Heart right ventricle (tissue), 16 donors: ENCODE measurements at regions not wholly inside any gene's neighbourhood (a gene's known extent, or its start where the extent isn't known, plus 50 kb on each side); places are given as distances from the start of the nearest gene placed in this dataset.

Experiments used
- ATAC-seq, 8 donors: fragments of 200-7000 bp; cut with Tn5 transposase; one replicate each; pipeline ENCODE4 v1.9.1; 2020; ENCODE audit warnings: mild to moderate bottlenecking in 8 of 8, moderate library complexity in 8 of 8, moderate number of reproducible peaks in 1 of 8
- DNase-seq, 2 donors: peaks; one replicate each; pipeline ENCODE4 v3.0.0-alpha.2; 2020
- H3K27ac ChIP-seq, 10 donors: fragments of 200-600 bp; sonication (generic) in 2 of 10; one replicate each; pipeline versions ENCODE4 v1.5.0 to v1.8.0; 2020 to 2022; ENCODE audit warnings: mild to moderate bottlenecking in 3 of 10
- H3K27me3 ChIP-seq, 7 donors: fragments of 200-600 bp; one replicate each; pipeline ENCODE4 v1.8.0; 2021 to 2022; ENCODE audit warnings: mild to moderate bottlenecking in 2 of 7
- H3K36me3 ChIP-seq, 9 donors: fragments of 200-600 bp; sonication (generic) in 1 of 9; one replicate each; pipeline versions ENCODE4 v1.5.0 to v1.8.0; 2020 to 2022; ENCODE audit warnings: mild to moderate bottlenecking in 2 of 9
- H3K4me1 ChIP-seq, 9 donors: fragments of 200-600 bp; sonication (generic) in 1 of 9; one replicate each; pipeline versions ENCODE4 v1.5.0 to v1.8.0; 2020 to 2022; ENCODE audit warnings: mild to moderate bottlenecking in 4 of 9
- H3K4me3 ChIP-seq, 10 donors: fragments of 200-600 bp; sonication (generic) in 2 of 10; one replicate each; pipeline versions ENCODE4 v1.5.0 to v1.8.0; 2020 to 2022; ENCODE audit warnings: mild to moderate bottlenecking in 7 of 10, moderate library complexity in 2 of 10
- H3K9me3 ChIP-seq, 11 donors: fragments of 200-600 bp in 10 of 11; sonication (generic) in 2 of 11; one replicate each; pipeline versions ENCODE4 v1.5.0 to v1.8.0; 2013 to 2022; ENCODE audit warnings: mild to moderate bottlenecking in 2 of 11, control low read depth in 1 of 11, moderate library complexity in 1 of 11
- WGBS, 2 donors: extraction: QIAGEN DNeasy Blood & Tissue Kit; methylation state at CpG; one replicate each; pipeline ENCODE4 v1.1.7; 2013; ENCODE audit warnings: inconsistent platforms in 1 of 2; 5-methylcytosine and 5-hydroxymethylcytosine counted together
- intact Hi-C, 10 donors: fragments of 100-400 bp; cut with DNase I; formaldehyde crosslinking; loops; one replicate each; pipeline versions ENCODE4 v1.11.1 to v1.14.2; 2022
- TF ChIP-seq, protein P1 (sequence below), 9 donors: fragments of 200-600 bp; sonication (generic) in 2 of 9; IDR thresholded peaks; one replicate each; pipeline versions ENCODE4 v1.5.0 to v1.8.0; 2021 to 2022; ENCODE audit warnings: antibody characterized with exemption in 9 of 9, mild to moderate bottlenecking in 5 of 9, moderate library complexity in 1 of 9
- donor health status: Arrhythmogenic right ventricular cardiomyopathy.
- donor health status: ischemic (EF 13 %, LVEDD 7.1; RV severe dilation, severe dysfunction).
- donor health status: healthy with polysubstance abuse.
- donor health status: DM: no; HTN: yes; CAD: no.
- donor health status: DM: no; HTN: no; CAD: no.
- donor health status: ischemic (EF 25% LVEDD 6.9; RV normal size, moderate dysfunction).
- donor health status: ischemic (EF 25% LVEDD 5.7; RV mildly dilated, moderate dysfunction).
- donor health status: healthy.
- donor health status: DM: yes; HTN: yes; CAD: no.
- donor health status: Ischemic cardiomyopathy.
- donor health status: ischemic (EF 35%, LVEDD 5.7; RV mildly dilated, moderate dysfunction).
- donor health status: nonischemic (EF 11% LVEDD 7.7; RV severe dilation, severe dysfunction).
- donor health status: DM: yes; HTN: yes; CAD: no.
- donor health status: PGD.
- donor health status: ischemic (EF 29% LVEDD 5.4; RV normal size, mild dysfunction).
- donor health status: nonischemic (EF 23%, LVEDD 6.1; RV moderate dilation, normal function).

DNA sequence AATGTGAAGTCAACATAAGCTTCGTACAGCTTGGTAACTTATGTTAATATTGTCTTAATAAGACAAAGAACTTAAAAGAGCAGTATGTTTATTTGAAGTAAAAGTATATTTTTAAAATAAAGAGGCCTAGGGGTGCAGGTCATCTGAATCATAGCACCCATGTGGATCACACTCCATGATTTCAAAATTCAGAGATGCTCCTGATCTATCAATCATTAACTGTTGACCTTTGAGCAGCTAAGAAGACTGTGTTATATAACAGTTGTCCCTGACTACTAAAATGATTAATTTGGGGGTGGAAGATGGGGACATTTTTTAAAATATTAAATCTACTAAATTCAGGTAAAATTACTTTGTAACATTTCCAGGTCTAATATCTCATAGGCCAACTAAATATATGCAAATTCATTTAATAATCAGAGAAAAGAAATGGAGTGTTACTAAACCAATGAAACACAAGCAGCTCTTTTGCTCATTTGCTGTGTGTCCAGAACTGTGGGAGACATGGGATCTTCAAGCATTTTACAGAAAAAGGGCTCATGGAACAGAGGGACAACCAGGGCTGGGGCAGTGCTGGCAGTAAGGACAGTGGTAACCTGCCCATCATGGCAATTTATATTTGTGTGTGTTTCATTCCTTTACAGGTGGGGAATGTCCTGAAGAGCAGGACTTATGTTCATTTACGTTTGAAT, 120.7 kb upstream of the PCED1B start:
- Histone ChIP-seq H3K36me3 (no peaks in the 10 kb centered on the region), H3K4me3 (no peak overlapping the region), H3K9me3 (no peaks in the 10 kb centered on the region), H3K4me1 (peaks cover 0 to 18% (median 9%) of the 10 kb centered on the region in 9 donors), H3K27ac (no peak overlapping the region), H3K27me3 (no peaks in the 10 kb centered on the region)
- intact Hi-C loops: no loop called here
- ATAC-seq: no peak
- 67 to 76% methylated on average over 2 of the region's 2 CpGs for WGBS, 2 donors
- DNase-seq: no peak
- TF ChIP-seq, protein P1, sequence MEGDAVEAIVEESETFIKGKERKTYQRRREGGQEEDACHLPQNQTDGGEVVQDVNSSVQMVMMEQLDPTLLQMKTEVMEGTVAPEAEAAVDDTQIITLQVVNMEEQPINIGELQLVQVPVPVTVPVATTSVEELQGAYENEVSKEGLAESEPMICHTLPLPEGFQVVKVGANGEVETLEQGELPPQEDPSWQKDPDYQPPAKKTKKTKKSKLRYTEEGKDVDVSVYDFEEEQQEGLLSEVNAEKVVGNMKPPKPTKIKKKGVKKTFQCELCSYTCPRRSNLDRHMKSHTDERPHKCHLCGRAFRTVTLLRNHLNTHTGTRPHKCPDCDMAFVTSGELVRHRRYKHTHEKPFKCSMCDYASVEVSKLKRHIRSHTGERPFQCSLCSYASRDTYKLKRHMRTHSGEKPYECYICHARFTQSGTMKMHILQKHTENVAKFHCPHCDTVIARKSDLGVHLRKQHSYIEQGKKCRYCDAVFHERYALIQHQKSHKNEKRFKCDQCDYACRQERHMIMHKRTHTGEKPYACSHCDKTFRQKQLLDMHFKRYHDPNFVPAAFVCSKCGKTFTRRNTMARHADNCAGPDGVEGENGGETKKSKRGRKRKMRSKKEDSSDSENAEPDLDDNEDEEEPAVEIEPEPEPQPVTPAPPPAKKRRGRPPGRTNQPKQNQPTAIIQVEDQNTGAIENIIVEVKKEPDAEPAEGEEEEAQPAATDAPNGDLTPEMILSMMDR (IDR thresholded peaks at IDR 0.05): no peak

- Histone ChIP-seq H3K27me3 (no peaks in the 10 kb centered on the region), H3K4me1 (peaks cover 0 to 25% (median 14%) of the 10 kb centered on the region in 9 donors), H3K36me3 (no peaks in the 10 kb centered on the region), H3K9me3 (no peaks in the 10 kb centered on the region), H3K4me3 (no peak overlapping the region), H3K27ac (peak overlapping the region in 1 of 10 donors; percentile 12)
- DNase-seq (no peak), ATAC-seq (peak in 2 of 8 donors; percentile 48 to 69)
- TF ChIP-seq, protein P1 (IDR thresholded peaks at IDR 0.05): no peak
- intact Hi-C loops: no loop called here
- 0 to 7% methylated on average over 1 of the region's 1 CpG for WGBS, 2 donors
These were observed 119.9 kb upstream of the PCED1B start for GRCh38 chr12:46959502-46959901.

DNA sequence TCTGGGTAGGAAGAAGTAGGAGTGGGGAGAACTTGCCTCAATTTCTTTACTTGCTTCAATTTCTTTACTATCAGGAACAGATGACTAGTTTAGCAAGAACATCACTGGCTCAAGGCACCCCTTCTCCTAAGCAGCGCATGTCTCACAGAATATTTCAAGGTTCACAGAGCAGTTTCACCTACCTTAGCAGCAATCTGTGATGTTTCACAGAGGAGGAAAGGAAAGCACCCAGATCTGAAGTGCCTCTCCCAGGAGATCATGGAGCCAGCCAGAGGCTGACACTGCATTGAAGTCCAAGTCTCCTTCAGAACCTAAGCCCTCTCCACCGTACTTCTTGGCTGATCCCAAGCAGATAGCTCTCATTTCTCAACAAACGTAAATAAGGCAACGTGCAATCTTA, 118.7 kb upstream of the PCED1B start:
- intact Hi-C loops: loop anchor here in 1 of 10 donors (10.0 kb wide), 1 partner anchor 794 kb away; the partner anchor contains the start of gene RAPGEF3
- TF ChIP-seq, protein P1 (IDR thresholded peaks at IDR 0.05): no peak
- H3K27me3 ChIP-seq: no peaks in the 10 kb centered on the region
- H3K27ac ChIP-seq: no peak overlapping the region
- no peak for DNase-seq
- H3K4me1 ChIP-seq: peaks cover 0 to 37% (median 26%) of the 10 kb centered on the region in 9 donors
- H3K4me3 ChIP-seq: no peak overlapping the region
- 79 to 85% methylated on average over 4 of the region's 4 CpGs for WGBS, 2 donors
- no peak for ATAC-seq
- H3K36me3 ChIP-seq: no peaks in the 10 kb centered on the region
- H3K9me3 ChIP-seq: no peaks in the 10 kb centered on the region

GRCh38 chr12:46963191-46963590, 116.2 kb upstream of the PCED1B start:
- peaks cover 0 to 42% (median 30%) of the 10 kb centered on the region in 9 donors for H3K4me1 ChIP-seq
- 53 to 69% methylated on average over 1 of the region's 1 CpG for WGBS, 2 donors
- TF ChIP-seq, protein P1 (IDR thresholded peaks at IDR 0.05): no peak
- H3K27ac ChIP-seq: peak overlapping the region; percentile 23 to 89 (median 74)
- no peaks in the 10 kb centered on the region for H3K27me3 ChIP-seq
- no peaks in the 10 kb centered on the region for H3K36me3 ChIP-seq
- no peak for DNase-seq
- intact Hi-C loops: loop anchor here in 1 of 10 donors (10.0 kb wide), 1 partner anchor 792 kb away; the partner anchor contains the start of gene RAPGEF3
- H3K9me3 ChIP-seq: no peaks in the 10 kb centered on the region
- no peak overlapping the region for H3K4me3 ChIP-seq
- no peak for ATAC-seq
